Fibroblast of the aortic adventitia (primary cell): ENCODE measurements at regions not wholly inside any gene's neighbourhood (a gene's known extent, or its start where the extent isn't known, plus 50 kb on each side); places are given as distances from the start of the nearest gene placed in this dataset.

Experiments used
- DNase-seq: peaks from one replicate; pipeline ENCODE4 v3.0.0-alpha.2; 2010; ENCODE audit warnings: low read depth
- H3K4me3 ChIP-seq: 2 replicates; pipeline ENCODE4 v1.5.1; 2011; ENCODE audit warnings: low read depth, mild to moderate bottlenecking, control low read depth, low read length, moderate library complexity
- TF ChIP-seq, protein P1 (sequence below): IDR thresholded peaks from 2 replicates; pipeline ENCODE4 v1.5.1; 2011; ENCODE audit warnings: mild to moderate bottlenecking, low read length, control low read depth, inconsistent platforms; ENCODE audit not compliant: insufficient read depth

DNA sequence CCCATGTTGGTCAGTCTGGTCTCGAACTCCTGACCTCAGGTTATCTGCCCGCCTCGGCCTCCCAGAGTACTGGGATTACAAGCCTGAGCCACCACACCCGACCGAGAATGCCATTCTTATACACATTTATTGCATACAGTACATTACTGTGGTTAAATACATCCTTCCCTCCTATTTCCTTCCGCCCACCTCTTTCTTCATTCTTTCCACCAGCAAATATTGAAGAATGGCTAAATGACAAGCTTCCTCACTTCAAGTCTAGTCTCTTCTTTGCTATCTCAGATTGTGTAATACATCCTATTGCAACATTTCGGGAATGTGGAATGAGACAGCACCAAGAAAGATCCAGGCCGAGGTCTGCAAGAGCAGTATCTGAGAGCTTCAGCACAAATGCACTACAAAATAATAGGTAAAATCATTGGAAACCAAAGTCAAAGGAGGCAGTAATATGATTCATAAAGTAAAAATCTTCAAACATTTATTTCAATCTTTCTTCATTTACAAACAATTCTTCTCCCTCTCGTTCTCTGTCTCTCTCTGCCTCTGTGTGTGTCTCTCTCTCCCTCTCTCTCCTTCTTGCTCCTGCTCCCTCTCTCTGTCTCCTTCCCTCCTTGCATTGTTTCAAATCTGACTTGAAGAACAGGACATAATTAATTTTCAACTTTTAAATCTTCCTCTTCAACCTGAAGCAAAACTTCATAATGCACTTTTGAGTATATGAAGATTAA lies 94.7 kb upstream of the TGFBR2 start:
- DNase-seq, result peak; percentile 99
- TF ChIP-seq, protein P1, sequence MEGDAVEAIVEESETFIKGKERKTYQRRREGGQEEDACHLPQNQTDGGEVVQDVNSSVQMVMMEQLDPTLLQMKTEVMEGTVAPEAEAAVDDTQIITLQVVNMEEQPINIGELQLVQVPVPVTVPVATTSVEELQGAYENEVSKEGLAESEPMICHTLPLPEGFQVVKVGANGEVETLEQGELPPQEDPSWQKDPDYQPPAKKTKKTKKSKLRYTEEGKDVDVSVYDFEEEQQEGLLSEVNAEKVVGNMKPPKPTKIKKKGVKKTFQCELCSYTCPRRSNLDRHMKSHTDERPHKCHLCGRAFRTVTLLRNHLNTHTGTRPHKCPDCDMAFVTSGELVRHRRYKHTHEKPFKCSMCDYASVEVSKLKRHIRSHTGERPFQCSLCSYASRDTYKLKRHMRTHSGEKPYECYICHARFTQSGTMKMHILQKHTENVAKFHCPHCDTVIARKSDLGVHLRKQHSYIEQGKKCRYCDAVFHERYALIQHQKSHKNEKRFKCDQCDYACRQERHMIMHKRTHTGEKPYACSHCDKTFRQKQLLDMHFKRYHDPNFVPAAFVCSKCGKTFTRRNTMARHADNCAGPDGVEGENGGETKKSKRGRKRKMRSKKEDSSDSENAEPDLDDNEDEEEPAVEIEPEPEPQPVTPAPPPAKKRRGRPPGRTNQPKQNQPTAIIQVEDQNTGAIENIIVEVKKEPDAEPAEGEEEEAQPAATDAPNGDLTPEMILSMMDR, result no peak
- H3K4me3 ChIP-seq, result no peak overlapping the region

- H3K4me3 ChIP-seq, result no peak overlapping the region
- DNase-seq, result no peak
- TF ChIP-seq, protein P1, result no peak
These were observed 93.8 kb upstream of the TGFBR2 start for GRCh38 chr3:30512576-30512975.

DNA sequence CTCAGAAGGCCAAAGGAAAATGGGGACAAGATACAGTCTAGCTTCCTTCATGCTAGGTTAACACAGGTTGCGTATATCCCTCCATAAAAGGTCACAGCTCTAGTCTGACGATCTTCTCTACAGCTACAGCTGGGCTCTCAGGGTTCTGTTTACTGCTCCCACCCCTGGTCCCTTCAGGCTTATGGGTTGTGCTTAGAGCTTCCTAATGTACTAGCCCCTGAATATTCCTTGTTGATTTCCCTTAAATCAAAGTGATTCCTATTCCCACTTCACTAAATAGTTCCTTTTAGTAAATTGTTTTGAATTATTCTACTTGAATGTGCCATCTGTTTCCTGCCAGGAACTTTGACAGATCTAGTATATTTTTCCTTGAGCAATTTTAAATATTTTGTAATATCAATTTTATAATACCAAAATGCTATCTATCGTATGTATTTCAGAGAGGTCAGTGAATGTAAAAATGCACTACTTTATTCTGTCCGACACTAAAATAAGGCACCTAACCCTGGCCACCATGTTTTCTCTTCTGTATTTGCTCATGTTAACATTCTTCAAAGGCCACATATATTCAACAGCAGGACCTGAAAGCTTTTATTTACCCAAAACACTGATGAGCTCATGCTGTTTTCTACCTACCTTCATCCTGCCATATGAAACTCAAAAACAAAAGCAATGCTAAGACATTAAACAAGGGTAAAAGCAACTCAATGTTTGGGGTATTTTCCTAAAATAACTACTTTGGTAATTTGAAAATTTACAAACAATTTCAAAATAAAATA lies 92.8 kb upstream of the TGFBR2 start:
- TF ChIP-seq, protein P1, result no peak
- no peak overlapping the region for H3K4me3 ChIP-seq
- DNase-seq, result no peak

DNA sequence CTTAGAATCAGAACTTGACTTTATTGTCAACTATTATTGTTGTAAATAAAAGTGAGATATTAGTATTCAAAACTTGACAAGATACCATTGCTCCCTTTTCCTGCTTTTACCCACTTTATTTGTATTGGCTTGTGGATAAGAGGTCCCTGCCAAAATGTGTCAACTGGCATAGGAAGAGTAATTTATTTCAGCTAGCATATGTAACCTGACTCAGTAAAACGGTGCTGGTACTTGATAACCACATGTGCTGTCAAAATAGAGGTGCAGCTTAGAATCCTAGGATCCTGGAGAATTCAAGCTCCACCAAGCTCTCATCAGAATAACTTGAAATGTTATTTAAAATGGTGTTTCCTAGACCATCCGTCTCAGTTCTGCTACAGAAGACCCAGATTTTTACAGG lies 90.2 kb upstream of the TGFBR2 start:
- DNase-seq, result peak; percentile 80
- TF ChIP-seq, protein P1, result no peak
- H3K4me3 ChIP-seq, result no peak overlapping the region

- H3K4me3 ChIP-seq, result no peak overlapping the region
- DNase-seq, result peak; percentile 99
- TF ChIP-seq, protein P1, result peak; percentile 35
These were observed 88.1 kb upstream of the TGFBR2 start for GRCh38 chr3:30518181-30518864.

DNA sequence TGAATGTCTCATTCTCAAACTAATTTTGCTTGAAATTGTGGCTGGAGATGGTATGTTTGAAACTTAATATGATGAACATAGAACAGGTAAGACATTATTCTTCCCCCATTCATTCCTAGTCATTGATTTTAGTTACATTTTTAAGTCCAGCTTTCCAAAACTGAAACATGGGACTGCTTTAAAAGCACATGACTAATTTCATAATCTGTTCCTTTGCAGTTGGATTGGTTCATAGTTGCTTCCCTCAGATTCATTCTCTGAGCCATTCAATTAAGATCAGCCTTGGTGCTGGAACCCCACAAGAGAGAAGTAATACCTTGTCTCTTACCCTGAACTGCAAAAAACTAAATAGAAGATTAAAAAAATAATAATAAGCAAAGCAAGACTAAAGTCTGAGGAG lies 87.5 kb upstream of the TGFBR2 start:
- TF ChIP-seq, protein P1, result no peak
- DNase-seq, result peak; percentile 73
- H3K4me3 ChIP-seq, result no peak overlapping the region
